Nephron (organoid): ENCODE measurements at regions not wholly inside any gene's neighbourhood (a gene's known extent, or its start where the extent isn't known, plus 50 kb on each side); places are given as distances from the start of the nearest gene placed in this dataset.

Experiments
- H3K27ac Mint-ChIP-seq, 3 experiments: 2 replicates each; pipeline ENCODE4 v1.8.0; 2020; ENCODE audit warnings: mixed read lengths in 3 of 3, mild to moderate bottlenecking in 2 of 3, moderate library complexity in 1 of 3
- H3K27me3 Mint-ChIP-seq: 2 replicates; pipeline ENCODE4 v1.8.0; 2021; ENCODE audit warnings: low read depth, mild to moderate bottlenecking, moderate library complexity, mixed read lengths
- H3K36me3 Mint-ChIP-seq: 2 replicates; pipeline ENCODE4 v1.8.0; 2020; ENCODE audit warnings: low read depth, mixed read lengths
- H3K4me1 Mint-ChIP-seq: 2 replicates; pipeline ENCODE4 v1.8.0; 2020; ENCODE audit warnings: mixed read lengths
- H3K4me3 Mint-ChIP-seq, 3 experiments: 2 replicates each; pipeline ENCODE4 v1.8.0; 2020; ENCODE audit warnings: mild to moderate bottlenecking in 3 of 3, mixed read lengths in 3 of 3, moderate library complexity in 2 of 3
- H3K9me3 Mint-ChIP-seq: 2 replicates; pipeline ENCODE4 v1.8.0; 2020; ENCODE audit warnings: mixed read lengths
- CTCF ChIP-seq, 3 experiments: fragments of 200-600 bp; sonication (generic); IDR thresholded peaks; one replicate each; pipeline ENCODE4 v1.5.0; 2021; ENCODE audit warnings: antibody characterized with exemption in 3 of 3; ENCODE audit not compliant: unreplicated experiment in 3 of 3

- no peak for TF ChIP-seq CTCF (IDR thresholded peaks at IDR 0.05; ENCODE audit: unreplicated experiment in 3 of 3)
- Mint-ChIP-seq H3K27me3 (no peaks in the 10 kb centered on the region), H3K9me3 (peaks cover 2% of the 10 kb centered on the region), H3K4me1 (peaks cover 4% of the 10 kb centered on the region), H3K4me3 (no peak overlapping the region), H3K27ac (peak overlapping the region in 1 of 3 experiments; percentile 38), H3K36me3 (no peaks in the 10 kb centered on the region)
Measured at GRCh38 chr2:19767899-19768298, 133.9 kb downstream of the TTC32 start.

GRCh38 chr2:19764998-19765397 is 136.8 kb downstream of the TTC32 start:
- Mint-ChIP-seq H3K27me3 (no peaks in the 10 kb centered on the region), H3K27ac (no peak overlapping the region), H3K36me3 (no peaks in the 10 kb centered on the region), H3K4me1 (no peaks in the 10 kb centered on the region), H3K9me3 (peaks cover 5% of the 10 kb centered on the region), H3K4me3 (no peak overlapping the region)
- no peak for TF ChIP-seq CTCF (IDR thresholded peaks at IDR 0.05; ENCODE audit: unreplicated experiment in 3 of 3)

GRCh38 chr2:19763731-19764130 is 138.1 kb downstream of the TTC32 start:
- no peaks in the 10 kb centered on the region for H3K27me3 Mint-ChIP-seq
- H3K4me1 Mint-ChIP-seq, result no peaks in the 10 kb centered on the region
- TF ChIP-seq CTCF (IDR thresholded peaks at IDR 0.05; ENCODE audit: unreplicated experiment in 3 of 3), result no peak
- H3K36me3 Mint-ChIP-seq, result no peaks in the 10 kb centered on the region
- H3K27ac Mint-ChIP-seq, result no peak overlapping the region
- peaks cover 5% of the 10 kb centered on the region for H3K9me3 Mint-ChIP-seq
- H3K4me3 Mint-ChIP-seq, result no peak overlapping the region

GRCh38 chr2:19762959-19763605 is 138.7 kb downstream of the TTC32 start:
- no peak overlapping the region for H3K27ac Mint-ChIP-seq
- TF ChIP-seq CTCF (IDR thresholded peaks at IDR 0.05; ENCODE audit: unreplicated experiment in 3 of 3), result no peak
- peaks cover 5% of the 10 kb centered on the region for H3K9me3 Mint-ChIP-seq
- no peaks in the 10 kb centered on the region for H3K4me1 Mint-ChIP-seq
- H3K4me3 Mint-ChIP-seq, result no peak overlapping the region
- H3K27me3 Mint-ChIP-seq, result no peaks in the 10 kb centered on the region
- H3K36me3 Mint-ChIP-seq, result no peaks in the 10 kb centered on the region

- TF ChIP-seq CTCF (IDR thresholded peaks at IDR 0.05; ENCODE audit: unreplicated experiment in 3 of 3), result no peak
- no peaks in the 10 kb centered on the region for H3K4me1 Mint-ChIP-seq
- H3K36me3 Mint-ChIP-seq, result no peaks in the 10 kb centered on the region
- no peak overlapping the region for H3K4me3 Mint-ChIP-seq
- no peaks in the 10 kb centered on the region for H3K27me3 Mint-ChIP-seq
- no peak overlapping the region for H3K27ac Mint-ChIP-seq
- peaks cover 5% of the 10 kb centered on the region for H3K9me3 Mint-ChIP-seq
Measured at GRCh38 chr2:19762142-19762541, 139.6 kb downstream of the TTC32 start.

GRCh38 chr2:19759880-19760279 is 141.9 kb downstream of the TTC32 start:
- Mint-ChIP-seq H3K27ac (no peak overlapping the region), H3K9me3 (peaks cover 2% of the 10 kb centered on the region), H3K4me3 (no peak overlapping the region), H3K27me3 (no peaks in the 10 kb centered on the region), H3K4me1 (peaks cover 4% of the 10 kb centered on the region), H3K36me3 (no peaks in the 10 kb centered on the region)
- no peak for TF ChIP-seq CTCF (IDR thresholded peaks at IDR 0.05; ENCODE audit: unreplicated experiment in 3 of 3)
